ENCODE measurements at regions not wholly inside any gene's neighbourhood (a gene's known extent, or its start where the extent isn't known, plus 50 kb on each side); places are given as distances from the start of the nearest gene placed in this dataset.

DNA sequence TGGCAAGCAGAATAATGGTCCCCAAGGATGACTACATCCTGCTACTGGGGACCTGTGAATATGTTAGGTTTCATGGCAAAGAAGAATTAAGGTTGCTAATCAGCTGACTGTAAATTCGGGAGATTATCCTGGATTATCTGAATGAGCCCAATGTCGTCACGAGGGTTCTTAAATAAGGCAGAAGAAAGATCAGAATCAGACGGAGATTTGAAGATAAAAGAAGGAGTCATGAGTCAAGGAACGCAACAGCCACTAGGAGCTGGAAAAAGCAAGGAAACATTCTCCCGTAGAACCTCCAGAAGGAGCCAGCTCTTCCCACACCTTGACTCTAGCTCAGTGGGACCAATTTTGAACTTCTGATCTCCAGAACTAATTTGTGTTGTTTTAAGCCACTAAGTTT lies 82.9 kb upstream of the APBB1IP start:
- intact Hi-C loops (cut with DNase I; ENCODE audit: low total_unique reads) (no loop called here), in situ Hi-C loops (cut with MboI; ENCODE audit: low sequenced_read_pairs in 4 of 4) (no loop called here)
- no peaks in the 10 kb centered on the region for H3K9me3 ChIP-seq
- H3K27me3 ChIP-seq, result no peaks in the 10 kb centered on the region
- no peak for TF ChIP-seq POLR2A (IDR thresholded peaks at IDR 0.05)
- TF ChIP-seq, protein P1, sequence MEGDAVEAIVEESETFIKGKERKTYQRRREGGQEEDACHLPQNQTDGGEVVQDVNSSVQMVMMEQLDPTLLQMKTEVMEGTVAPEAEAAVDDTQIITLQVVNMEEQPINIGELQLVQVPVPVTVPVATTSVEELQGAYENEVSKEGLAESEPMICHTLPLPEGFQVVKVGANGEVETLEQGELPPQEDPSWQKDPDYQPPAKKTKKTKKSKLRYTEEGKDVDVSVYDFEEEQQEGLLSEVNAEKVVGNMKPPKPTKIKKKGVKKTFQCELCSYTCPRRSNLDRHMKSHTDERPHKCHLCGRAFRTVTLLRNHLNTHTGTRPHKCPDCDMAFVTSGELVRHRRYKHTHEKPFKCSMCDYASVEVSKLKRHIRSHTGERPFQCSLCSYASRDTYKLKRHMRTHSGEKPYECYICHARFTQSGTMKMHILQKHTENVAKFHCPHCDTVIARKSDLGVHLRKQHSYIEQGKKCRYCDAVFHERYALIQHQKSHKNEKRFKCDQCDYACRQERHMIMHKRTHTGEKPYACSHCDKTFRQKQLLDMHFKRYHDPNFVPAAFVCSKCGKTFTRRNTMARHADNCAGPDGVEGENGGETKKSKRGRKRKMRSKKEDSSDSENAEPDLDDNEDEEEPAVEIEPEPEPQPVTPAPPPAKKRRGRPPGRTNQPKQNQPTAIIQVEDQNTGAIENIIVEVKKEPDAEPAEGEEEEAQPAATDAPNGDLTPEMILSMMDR (IDR thresholded peaks at IDR 0.05 in 4 of 5, conservative IDR thresholded peaks at IDR 0.05 in 1 of 5), result no peak
- H3K4me3 ChIP-seq, result no peak overlapping the region
- H3K27ac ChIP-seq, result no peak overlapping the region
- no peaks in the 10 kb centered on the region for H3K36me3 ChIP-seq
- H3K4me1 ChIP-seq, result no peaks in the 10 kb centered on the region
- ATAC-seq (no peak), DNase-seq (no peak)

DNA sequence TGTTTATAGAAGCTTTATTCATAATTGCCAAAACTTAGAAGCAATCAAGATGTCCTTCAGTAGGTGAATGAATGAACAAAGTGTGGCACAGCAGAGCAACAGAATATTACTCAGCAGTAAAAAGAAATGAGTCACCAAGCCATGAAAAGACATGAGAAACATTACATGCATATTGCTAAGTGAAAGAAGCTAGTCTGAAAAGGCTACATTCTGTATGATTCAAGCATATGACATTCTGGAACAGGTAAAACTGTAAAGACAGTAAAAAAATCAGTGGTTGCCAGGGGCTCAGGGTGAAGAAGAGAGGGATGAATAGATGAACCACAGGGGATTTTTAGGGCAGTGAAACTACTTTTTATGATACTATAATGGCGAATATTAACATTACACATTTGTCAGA lies 80.9 kb upstream of the APBB1IP start:
- in situ Hi-C loops (cut with MboI; ENCODE audit: low sequenced_read_pairs in 4 of 4), result no loop called here
- no peak for TF ChIP-seq POLR2A (IDR thresholded peaks at IDR 0.05)
- TF ChIP-seq, protein P1 (IDR thresholded peaks at IDR 0.05 in 4 of 5, conservative IDR thresholded peaks at IDR 0.05 in 1 of 5), result no peak

DNA sequence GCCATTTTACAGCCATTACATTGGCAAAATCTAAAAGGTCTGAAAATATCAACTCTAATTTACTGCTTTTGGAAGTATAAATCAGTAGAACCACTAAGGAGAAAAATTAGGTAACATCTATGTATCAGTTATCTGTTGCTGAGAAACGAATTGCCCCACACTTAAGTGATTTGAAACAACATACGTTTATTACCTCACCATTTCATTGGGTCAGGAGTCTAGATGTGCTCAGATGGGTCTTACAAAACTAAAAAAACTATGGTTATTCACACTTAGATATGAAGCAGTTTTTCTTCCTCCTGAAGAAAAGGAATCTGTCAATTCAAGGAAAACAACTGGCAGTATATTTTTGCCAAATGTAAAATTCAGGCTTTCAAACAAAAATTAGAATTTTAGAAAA lies 80.1 kb upstream of the APBB1IP start:
- in situ Hi-C loops (cut with MboI; ENCODE audit: low sequenced_read_pairs in 4 of 4) (no loop called here), intact Hi-C loops (cut with DNase I; ENCODE audit: low total_unique reads) (no loop called here)
- Histone ChIP-seq H3K9me3 (no peaks in the 10 kb centered on the region), H3K36me3 (no peaks in the 10 kb centered on the region), H3K27me3 (no peaks in the 10 kb centered on the region), H3K4me1 (no peaks in the 10 kb centered on the region), H3K4me3 (no peak overlapping the region), H3K27ac (no peak overlapping the region)
- TF ChIP-seq, protein P1 (IDR thresholded peaks at IDR 0.05 in 4 of 5, conservative IDR thresholded peaks at IDR 0.05 in 1 of 5), result no peak
- no peak for TF ChIP-seq POLR2A (IDR thresholded peaks at IDR 0.05)
- no peak for DNase-seq
- ATAC-seq, result no peak

More for the DNA sequence above, 80.9 kb upstream of the APBB1IP start:
- intact Hi-C loops (cut with DNase I; ENCODE audit: low total_unique reads), result no loop called here
- ATAC-seq, result no peak
- DNase-seq, result no peak
- no peaks in the 10 kb centered on the region for H3K36me3 ChIP-seq
- no peaks in the 10 kb centered on the region for H3K9me3 ChIP-seq
- no peaks in the 10 kb centered on the region for H3K4me1 ChIP-seq
- H3K27ac ChIP-seq, result no peak overlapping the region
- H3K4me3 ChIP-seq, result no peak overlapping the region
- no peaks in the 10 kb centered on the region for H3K27me3 ChIP-seq

DNA sequence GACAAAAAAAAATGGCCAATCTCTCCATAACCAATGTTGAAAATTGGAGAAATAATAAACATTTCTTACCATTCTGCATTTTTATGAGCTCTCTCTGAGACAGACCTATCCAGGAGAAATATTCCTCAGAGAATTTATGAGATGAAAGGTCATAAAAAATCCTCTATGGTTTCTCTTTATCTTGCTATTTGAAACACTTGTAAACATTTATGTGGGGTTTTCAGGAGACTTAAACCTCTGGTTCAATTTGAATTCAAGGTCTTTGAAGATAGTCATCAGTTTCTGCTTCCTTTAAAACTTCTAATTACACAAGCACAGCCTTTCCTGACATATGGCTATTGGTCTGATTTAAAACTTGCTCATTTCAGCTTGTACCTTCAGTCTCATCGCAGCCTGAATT lies 78.5 kb upstream of the APBB1IP start:
- H3K4me3 ChIP-seq, result no peak overlapping the region
- no peaks in the 10 kb centered on the region for H3K27me3 ChIP-seq
- in situ Hi-C loops (cut with MboI; ENCODE audit: low sequenced_read_pairs in 4 of 4), result no loop called here
- ATAC-seq, result no peak
- H3K9me3 ChIP-seq, result no peaks in the 10 kb centered on the region
- DNase-seq, result no peak
- intact Hi-C loops (cut with DNase I; ENCODE audit: low total_unique reads), result no loop called here
- no peak for TF ChIP-seq POLR2A (IDR thresholded peaks at IDR 0.05)
- TF ChIP-seq, protein P1 (IDR thresholded peaks at IDR 0.05 in 4 of 5, conservative IDR thresholded peaks at IDR 0.05 in 1 of 5), result no peak
- no peak overlapping the region for H3K27ac ChIP-seq
- no peaks in the 10 kb centered on the region for H3K4me1 ChIP-seq
- no peaks in the 10 kb centered on the region for H3K36me3 ChIP-seq

DNA sequence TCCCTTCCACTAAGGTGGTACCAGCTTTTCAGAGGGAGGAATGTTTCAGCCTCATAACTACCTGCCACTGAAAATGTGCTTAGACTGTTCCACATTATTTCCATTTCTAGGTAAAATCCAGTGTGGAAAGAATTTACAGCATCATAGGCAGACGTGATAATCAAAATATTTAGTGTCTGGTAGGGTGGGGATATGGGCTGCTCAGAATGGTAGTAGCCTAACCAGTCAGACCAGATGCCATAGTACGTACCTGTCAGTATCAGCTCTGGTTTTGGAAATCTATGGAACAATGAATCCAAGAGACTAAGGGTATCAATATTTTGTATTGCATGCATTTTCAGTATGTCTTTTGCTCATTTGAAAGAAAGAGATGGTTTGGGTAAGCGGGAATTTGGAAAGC lies 76.8 kb upstream of the APBB1IP start:
- in situ Hi-C loops (cut with MboI; ENCODE audit: low sequenced_read_pairs in 4 of 4), result no loop called here

More for the DNA sequence above, 76.8 kb upstream of the APBB1IP start:
- intact Hi-C loops (cut with DNase I; ENCODE audit: low total_unique reads), result no loop called here
- ATAC-seq (no peak), DNase-seq (no peak)
- Histone ChIP-seq H3K9me3 (no peaks in the 10 kb centered on the region), H3K4me1 (no peaks in the 10 kb centered on the region), H3K27ac (no peak overlapping the region), H3K27me3 (no peaks in the 10 kb centered on the region), H3K36me3 (no peaks in the 10 kb centered on the region), H3K4me3 (no peak overlapping the region)
- TF ChIP-seq POLR2A (IDR thresholded peaks at IDR 0.05), result no peak
- TF ChIP-seq, protein P1 (IDR thresholded peaks at IDR 0.05 in 4 of 5, conservative IDR thresholded peaks at IDR 0.05 in 1 of 5), result no peak

All from gastrocnemius medialis (tissue), 4 donors.